HG03159 (cell line): ENCODE measurements at regions not wholly inside any gene's neighbourhood (a gene's known extent, or its start where the extent isn't known, plus 50 kb on each side); places are given as distances from the start of the nearest gene placed in this dataset.
A peak's percentile ranks its signal among the peaks of the same experiment; 100 is the strongest.
"Not testable (repeated sequence)": the region's sequence is repeated elsewhere in the genome, so short reads cannot be mapped to it uniquely, and the experiment has no call there.

ENCODE experiments used
- ATAC-seq: cut with Tn5 transposase; IDR thresholded peaks from one replicate; pipeline ENCODE4 v1.9.1; 2021; ENCODE audit warnings: mild to moderate bottlenecking, moderate library complexity; ENCODE audit not compliant: unreplicated experiment

DNA sequence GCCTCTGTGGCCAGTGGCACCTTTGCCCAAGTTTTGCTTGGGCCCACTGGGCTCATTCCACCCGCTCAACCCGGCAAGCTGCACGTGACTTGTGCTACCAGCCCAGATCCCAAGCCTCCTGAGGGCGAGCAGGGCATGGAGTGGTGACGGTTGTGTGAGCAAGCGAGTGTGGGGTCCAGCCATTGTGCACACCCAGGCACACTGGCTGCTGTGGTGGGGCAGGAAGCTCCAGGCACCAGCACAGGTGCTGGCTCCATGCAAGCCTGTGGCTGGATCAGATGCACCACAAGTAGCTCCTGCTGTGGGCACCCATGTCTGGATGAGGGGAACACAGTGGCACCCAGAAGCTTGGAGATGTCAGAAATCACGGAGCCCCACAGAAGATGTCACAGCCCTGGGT lies 557.0 kb upstream of the GNPDA2 start:
- ATAC-seq: no peak

GRCh38 chr4:45280121-45280520 lies 553.8 kb upstream of the GNPDA2 start:
- no peak for ATAC-seq

DNA sequence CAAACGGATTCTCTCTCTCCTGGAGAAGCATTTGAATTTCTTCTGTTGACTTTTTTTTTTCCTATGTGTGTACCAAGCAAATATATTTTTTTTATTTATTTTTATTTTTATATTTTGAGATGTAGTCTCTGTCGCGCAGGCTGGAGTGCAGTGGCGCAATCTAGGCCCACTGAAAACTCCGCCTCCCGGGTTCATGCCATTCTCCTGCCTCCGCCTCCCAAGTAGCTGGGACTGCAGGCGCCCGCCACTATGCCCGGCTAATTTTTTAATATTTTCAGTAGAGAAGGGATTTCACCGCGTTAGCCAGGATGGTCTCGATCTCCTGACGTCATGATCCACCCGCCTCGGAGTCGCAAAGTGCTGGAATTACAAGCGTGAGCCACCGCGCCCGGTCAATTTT lies 549.5 kb upstream of the GNPDA2 start:
- ATAC-seq: no peak

DNA sequence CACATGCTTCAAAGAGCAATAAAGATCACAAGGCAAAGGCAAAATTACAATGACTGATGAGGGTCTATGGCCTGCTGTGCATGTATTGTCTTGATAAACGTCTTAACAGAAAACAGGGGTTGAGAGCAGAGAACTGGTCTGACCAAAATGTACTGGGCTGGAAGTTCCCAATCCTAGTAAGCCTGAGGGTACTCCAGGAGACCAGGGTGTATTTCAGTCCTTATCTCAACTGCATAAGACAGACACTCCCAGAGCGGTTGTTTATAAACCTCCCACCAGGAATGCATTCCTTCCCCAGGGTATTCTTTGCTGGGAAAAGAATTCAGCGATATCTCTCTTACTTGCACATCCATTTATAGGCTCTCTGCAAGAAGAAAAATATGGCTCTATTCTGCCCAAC lies 521.8 kb upstream of the GNPDA2 start:
- not testable (repeated sequence) for ATAC-seq

GRCh38 chr4:45241976-45242375 lies 515.6 kb upstream of the GNPDA2 start:
- no peak for ATAC-seq

DNA sequence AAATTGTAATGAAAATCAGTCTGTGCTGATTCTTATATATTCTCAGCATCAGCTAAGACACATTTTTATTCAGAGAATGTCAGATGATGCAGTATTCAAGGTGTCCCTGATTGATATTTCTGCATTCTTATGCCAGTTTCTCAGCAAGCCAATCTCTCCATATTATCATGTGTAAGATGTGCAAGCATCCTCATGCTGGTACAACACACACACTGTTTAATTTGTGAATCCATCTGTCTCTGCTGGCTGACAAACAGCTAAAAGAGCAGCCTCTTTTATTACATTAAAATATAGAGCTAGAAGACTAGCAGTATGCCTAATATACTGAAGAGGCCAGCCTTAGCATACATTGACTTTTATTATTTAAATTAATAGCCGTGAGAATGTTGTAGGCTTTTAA lies 502.9 kb upstream of the GNPDA2 start:
- ATAC-seq: no peak

DNA sequence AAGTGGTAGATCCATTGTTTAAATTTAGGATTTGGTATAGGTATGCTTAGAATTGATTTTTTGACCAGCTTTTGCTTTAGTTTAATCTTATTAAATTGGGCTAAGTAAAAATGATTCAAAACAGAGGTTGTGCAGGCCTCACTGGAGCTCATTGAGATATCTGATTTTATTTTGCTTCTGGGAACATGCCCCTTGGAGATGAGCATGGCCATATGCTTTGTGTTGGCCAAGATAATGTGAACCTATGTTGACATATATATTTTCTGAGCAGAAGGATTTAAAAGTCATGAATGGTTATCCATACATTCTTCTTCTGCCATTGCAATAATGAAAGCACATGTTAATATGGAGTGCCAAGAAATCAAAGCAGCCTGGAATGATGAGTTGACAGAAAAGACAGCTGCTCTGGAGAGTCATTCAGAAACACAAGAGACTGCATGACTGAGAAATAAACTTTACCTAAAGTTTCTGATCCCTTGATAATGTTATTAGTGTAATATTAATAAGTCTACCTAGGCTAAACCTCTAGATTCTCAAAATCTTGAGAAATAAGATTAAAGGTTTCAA lies 489.7 kb upstream of the GNPDA2 start:
- ATAC-seq: no peak

DNA sequence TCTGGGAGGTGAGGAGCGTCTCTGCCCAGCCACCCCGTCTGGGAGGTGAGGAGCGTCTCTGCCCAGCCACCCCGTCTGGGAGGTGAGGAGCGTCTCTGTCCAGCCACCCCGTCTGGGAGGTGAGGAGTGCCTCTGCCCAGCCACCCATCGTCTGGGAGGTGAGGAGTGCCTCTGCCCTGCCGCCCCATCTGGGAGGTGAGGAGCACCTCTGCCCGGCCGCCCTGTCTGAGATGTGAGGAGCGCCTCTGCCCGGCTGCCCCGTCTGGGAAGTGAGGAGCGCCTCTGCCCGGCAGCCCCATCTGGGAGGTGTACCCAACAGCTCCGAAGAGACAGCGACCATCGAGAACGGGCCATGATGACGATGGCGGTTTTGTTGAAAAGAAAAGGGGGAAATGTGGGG lies 482.1 kb upstream of the GNPDA2 start:
- not testable (repeated sequence) for ATAC-seq

DNA sequence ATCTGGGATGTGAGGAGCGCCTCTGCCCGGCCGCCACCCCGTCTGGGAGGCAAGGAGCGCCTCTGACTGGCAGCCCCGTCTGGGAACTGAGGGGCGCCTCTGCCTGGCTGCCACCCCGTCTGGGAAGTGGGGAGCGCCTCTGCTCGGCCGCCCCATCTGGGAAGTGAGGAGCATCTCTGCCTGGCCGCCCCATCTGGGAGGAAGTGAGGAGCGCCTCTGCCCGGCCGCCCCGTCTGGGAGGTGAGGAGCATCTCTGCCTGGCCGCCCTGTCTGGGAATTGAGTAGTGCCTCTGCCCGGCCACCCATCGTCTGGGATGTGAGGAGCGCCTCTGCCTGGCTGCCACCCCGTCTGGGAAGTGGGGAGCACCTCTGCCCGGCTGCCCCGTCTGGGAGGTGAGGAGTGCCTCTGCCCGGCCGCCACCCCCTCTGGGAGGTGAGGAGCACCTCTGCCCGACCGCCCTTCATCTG lies 481.5 kb upstream of the GNPDA2 start:
- ATAC-seq: not testable (repeated sequence)

- not testable (repeated sequence) for ATAC-seq
These were observed 481.0 kb upstream of the GNPDA2 start for GRCh38 chr4:45207241-45207863.

- ATAC-seq: no peak
These were observed 473.4 kb upstream of the GNPDA2 start for GRCh38 chr4:45199736-45200135.

DNA sequence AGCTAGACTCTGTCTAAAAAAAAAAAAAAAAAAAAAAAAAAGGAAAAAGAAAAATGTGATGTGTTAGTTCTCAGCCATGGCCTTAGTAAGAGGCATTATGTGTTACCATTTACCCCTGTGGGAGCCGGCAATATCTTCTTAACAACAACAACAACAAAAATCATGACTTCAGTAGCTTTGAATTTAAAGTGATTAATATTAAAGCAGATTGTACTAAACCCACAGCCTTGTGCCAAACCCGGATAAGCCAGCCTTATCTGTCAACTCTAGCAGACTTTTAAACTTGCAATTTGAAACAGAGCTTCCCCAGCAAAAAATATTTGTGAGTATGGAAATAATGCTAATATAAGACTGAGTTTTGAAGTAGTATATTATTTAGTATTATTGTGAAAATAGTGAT lies 462.1 kb upstream of the GNPDA2 start:
- ATAC-seq: no peak

GRCh38 chr4:45186249-45186648 lies 459.9 kb upstream of the GNPDA2 start:
- no peak for ATAC-seq

DNA sequence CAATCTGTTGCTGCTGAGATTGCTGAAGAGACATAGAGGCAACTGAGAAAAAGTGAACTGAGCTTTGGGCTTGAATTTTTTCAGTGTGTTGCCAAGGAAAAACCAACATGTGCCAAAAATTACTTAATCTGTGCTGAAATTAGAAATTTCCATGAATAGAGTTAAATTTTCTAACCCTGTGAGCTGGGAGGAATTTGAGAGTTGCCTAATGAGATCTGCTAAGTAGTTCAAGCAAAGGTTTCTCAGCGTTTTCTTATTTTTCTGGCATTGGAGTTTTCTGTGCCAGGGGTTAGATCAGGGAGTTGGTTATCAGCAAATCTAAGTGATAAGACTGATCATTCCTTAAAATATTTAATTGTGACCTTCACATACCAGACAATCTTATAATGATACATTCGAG lies 457.5 kb upstream of the GNPDA2 start:
- ATAC-seq: no peak

DNA sequence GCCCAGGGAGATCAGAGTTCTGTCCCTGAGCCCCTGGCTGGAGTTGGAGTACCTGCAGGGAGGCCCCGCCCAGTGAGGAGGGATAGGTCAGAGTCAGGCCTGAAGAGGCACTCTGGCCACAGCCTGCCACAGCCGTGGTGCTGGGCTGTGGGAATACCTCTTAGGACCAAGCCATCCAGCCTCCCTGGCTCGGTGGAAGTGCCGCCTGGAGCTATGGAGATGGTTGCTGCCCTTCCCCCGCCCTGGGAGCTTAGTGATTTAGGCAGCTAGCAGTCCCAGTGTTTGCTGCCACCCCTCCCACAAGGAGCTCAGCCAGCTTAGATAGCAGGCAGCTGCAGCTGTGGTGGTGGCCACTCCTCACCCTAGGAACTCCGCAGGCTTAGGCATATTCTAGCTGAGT lies 446.3 kb upstream of the GNPDA2 start:
- ATAC-seq: no peak

DNA sequence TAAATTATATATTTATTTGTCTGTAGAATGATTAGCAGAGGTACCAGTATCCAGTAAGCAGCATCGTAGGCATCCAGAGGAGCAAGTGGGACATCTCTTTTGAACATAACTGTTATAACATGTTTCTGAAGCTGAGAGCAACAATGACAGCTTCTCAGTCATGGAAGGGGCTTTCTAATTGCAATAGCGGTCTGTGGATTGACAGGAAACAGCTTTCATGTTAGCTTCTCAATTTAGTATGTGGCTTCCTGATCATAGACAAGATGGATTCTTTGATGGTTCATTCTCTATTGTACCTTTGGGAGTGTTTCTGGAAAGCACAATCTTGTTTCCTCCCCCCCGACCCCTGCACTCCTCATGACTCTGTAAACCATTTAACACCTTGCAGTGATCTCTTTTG lies 434.6 kb upstream of the GNPDA2 start:
- no peak for ATAC-seq

DNA sequence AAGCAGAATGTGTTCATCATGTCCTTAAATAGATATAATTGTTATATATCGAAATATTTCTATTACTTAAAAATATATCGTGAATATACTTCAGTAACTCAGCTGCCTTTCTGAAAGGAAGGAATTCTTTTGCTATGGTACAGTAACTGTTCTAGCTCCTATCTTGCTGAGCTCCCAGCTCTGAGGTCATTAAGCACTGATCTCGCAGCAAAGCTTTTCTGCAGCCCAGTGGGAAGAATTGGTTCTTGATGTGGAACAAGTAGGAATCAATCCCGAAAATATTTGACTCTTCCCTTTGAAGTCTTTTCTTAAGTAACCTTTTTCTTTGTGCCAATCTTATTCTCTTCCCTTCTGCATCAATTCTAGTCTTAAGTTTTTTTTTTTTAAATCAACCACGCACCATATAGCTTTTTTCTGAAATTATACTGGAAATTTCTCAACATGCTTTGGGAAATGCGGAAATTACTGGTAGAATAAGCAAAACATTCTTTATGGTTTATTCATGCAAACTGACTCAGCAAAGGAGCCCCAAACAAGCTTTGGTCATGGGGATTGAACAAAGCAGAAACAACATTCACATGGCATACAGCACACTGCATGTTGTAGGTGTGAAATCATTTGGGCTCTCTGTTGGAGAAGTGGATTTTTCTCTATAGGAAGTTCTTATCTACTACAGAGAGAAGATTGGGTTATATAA lies 428.9 kb upstream of the GNPDA2 start:
- no peak for ATAC-seq

DNA sequence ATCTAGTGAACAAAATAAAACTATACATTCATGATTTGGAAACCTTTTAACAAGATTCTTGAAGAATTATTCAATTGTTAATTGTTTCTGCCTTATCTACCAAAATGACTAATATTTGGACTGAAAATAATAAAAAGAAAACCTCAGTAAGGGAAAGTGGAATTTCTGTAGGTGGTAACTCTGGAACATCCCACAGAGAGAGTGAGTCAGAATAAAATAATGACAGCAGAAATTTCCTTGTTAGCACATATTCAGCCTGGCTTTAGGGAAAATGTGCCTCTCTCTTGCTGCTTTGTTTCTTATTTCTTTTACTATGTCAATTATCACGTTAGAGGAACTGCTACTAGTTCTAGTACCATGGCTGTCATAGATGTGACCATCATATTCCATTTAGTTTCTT lies 421.5 kb upstream of the GNPDA2 start:
- ATAC-seq: no peak

DNA sequence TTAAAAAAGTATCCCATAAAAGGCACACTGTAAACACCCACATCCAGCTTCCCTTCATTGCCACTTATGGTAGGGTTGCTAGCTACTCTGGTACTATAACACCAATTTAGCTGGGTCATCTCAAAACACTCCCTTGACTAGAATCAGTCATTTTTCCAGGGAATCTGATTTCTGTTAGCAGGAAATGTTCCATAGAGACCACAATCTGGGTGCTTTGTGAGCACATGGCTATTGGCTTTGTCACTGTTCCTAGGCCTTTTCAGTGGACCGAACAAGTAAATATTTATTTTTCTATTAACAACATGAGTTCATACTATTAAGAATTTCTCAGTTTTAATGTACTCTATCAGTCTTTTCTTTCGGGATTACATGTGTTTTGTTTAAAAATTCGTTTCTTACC lies 404.7 kb upstream of the GNPDA2 start:
- no peak for ATAC-seq

DNA sequence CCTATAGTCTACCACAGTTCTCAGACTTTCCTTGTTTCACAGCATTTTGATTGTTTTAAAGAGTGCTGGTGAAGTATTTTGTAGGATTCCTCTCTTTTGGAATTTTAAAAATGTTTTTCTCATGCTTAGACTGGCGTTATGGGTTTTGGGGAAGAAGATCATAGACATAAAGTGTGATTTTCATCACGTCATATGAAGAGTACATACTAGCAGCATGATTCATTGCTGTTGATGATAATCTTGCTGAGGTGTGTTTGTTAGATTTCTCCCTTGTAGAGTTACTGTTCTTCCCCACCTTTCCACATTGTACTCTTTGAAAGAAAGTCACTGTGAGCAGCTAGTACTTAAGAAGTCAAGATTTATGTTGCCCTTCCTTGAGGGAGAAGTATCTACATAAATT lies 396.1 kb upstream of the GNPDA2 start:
- no peak for ATAC-seq

DNA sequence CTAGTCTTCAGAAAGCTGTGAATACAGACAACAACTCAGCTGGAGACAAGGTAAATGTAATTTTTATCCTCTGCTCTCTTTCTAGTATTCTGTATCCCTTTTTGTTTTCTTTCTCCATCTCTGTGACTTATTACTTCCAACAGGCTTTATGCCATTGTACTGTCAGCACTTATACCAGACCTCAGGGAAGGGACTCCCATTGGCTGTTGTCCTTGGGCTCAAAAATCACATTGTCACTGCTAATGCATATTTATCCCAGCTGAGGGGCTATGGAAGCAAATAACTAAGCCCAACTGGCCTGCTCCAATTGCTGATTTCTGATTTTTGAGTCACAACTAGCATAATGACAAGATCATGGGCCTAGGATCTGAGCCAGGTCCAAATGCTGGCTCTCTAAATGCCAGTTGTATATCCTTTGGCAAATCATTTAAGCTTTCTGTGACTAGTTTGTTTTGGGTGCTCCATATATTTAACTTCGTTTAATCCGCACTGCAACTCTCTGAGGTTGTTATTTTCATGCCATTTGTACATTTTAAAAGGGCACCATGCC lies 395.1 kb upstream of the GNPDA2 start:
- ATAC-seq: no peak

DNA sequence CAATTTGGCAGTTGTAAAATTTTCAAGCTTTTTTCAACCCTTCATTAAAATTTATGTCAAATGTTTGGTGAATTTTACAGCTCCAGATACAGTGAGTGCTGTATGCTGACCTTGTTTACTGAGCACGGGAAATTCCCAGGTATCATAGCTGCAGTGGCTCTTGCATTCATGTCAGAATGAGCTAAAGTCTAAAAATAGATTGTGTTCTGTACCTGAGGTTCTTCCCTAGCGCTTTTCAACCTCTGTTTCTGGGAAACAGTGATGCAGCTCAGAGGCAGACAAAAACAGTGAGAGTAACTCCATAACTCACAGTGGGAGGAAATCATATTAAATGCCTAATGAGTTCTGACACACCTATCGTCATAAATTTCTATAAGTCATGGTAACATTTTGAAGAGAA lies 393.8 kb upstream of the GNPDA2 start:
- ATAC-seq: peak; percentile 59
